ENCODE measurements at regions not wholly inside any gene's neighbourhood (a gene's known extent, or its start where the extent isn't known, plus 50 kb on each side); places are given as distances from the start of the nearest gene placed in this dataset.

GRCh38 chr10:59125666-59126065 is 50.8 kb upstream of the PHYHIPL start:
- no peak for DNase-seq (ENCODE audit: low read depth in 3 of 3, low spot score in 2 of 3)

DNA sequence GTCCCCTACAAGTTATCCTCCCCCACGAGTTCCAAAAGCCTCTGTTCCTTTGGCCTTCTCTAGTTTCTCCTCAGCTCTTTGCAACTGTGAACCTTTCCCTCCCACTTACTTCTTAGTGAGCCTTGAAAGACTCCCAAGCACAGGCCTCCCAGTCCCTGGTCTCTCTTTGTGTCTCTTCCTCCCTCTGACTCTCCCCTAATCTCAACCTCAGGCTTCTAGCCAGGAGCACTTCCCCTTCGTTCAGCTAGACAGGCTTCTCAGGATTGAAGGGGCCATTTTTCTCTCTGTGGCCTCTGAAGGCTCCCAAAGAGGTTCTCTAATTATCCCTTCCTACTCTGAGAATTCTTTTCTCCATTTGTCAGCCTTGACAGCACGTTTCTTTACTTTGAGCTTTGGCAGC is 50.2 kb upstream of the PHYHIPL start:
- DNase-seq (ENCODE audit: low read depth in 3 of 3, low spot score in 2 of 3): no peak

Measured in right renal cortex interstitium (tissue), 3 donors.